HT1080 (cell line): ENCODE measurements at regions not wholly inside any gene's neighbourhood (a gene's known extent, or its start where the extent isn't known, plus 50 kb on each side); places are given as distances from the start of the nearest gene placed in this dataset.

Experiments used
- DNase-seq: peaks from one replicate; pipeline ENCODE4 v3.0.0-alpha.2; 2015; ENCODE audit warnings: low read depth

DNA sequence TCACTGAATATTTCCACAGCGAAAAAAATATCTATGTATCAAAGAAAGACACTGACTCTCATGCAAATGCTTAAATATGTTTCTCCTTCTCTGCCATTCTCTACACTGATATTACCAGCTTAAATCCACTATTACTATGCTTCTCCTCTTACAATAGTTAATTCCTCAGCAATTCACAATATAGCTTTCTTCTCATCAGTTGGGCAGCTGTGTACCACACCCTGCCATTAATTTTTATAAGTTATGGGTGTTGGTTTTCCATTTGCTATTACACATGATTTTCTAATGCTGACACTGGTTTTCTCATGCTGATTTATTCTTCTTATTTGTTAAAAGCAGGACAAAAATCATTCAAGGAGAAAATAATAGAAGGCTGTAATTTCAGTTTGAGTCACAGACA, 251.8 kb downstream of the TBX15 start:
- no peak for DNase-seq

DNA sequence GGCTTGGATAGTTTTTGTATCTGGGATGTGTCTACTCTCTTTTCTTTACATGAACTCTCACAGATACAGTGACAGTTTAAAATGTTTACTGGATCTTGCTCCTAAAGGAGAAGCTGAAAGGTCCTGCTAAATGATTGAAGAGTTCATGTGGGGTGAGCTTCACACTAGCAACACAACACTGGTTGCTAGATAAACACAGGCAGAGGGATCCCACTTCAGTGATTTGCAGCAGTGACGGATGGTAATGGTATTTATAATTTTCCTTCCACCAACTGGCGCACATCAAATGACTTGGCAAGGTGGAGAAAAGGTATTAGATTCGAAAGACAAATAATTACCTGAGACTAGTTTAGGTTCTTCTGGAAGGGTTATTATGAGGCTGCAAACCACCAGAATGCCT, 270.2 kb downstream of the TBX15 start:
- no peak for DNase-seq

DNA sequence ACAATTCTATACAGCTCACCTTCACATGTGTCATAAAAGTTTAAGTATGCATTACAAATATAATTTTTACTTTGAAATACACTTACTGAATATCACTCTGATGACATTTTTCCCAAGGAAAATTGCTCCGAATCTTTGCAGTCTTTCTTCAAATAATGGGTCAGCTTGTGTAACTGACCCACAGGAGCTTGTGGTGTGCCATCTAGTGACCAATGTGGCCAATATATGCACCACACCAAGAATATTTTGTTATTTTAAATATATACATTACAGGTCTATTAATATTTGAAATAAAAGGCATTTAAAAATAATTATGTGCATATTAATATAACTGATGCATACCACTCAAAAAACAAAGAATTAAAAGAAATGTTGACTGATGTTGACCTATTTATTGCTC, 271.4 kb downstream of the TBX15 start:
- no peak for DNase-seq

DNA sequence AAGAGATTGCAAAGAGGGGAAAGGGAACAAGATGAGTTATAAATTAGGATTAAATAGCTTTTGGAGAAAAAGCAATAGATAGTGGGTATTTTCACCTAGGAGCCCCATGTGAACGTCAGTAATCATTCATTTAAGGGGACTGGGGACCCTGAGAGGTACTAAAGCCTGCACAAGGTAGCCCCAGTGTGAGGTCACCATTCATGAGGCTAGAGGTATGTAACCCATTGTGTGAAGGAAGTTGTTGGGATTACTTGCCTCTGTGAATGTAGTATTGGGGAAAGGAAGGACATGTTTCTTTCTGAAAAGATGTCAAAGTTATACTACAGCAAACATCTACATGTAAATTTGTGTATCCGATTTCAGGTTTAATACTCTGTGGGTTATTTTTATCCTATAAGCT, 276.8 kb downstream of the TBX15 start:
- DNase-seq = no peak

DNA sequence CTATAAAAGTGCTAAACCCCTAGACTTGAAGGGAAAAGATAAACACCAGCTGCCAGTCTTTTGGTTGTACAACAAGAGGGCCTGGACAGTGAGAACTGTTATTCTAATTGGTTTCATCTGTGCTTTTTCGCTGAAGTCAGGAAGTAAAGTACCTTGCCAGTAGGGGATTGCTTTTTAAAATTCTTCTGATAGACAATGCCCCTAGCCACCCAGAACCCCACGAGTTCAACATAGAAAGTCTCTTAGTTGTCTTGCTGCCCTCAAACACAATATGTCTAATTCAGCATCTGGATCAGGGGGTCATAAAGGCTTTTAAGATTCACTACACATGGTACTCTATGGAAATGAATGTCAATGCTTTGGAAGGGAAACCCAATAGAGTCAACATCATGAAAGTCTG, 289.2 kb downstream of the TBX15 start:
- DNase-seq = no peak

DNA sequence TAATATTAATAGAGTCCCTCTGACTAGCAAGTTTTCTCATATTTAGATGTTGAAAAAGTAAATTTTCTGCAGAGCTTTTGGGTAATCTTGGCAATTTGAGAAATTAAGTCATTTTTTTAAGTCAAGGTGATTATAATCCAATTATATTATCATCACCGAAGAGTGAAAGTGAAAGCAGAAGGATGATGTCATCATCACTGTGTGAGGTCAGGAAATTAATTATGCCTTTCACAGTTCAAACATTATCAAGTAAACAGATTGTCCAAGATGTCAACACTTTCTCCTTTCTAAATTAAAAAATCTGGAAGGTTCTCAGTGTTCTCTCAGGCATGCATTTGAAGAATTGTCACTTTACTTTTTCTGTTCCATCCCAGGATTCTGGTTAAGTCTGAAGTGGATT, 296.0 kb downstream of the TBX15 start:
- DNase-seq = no peak

DNA sequence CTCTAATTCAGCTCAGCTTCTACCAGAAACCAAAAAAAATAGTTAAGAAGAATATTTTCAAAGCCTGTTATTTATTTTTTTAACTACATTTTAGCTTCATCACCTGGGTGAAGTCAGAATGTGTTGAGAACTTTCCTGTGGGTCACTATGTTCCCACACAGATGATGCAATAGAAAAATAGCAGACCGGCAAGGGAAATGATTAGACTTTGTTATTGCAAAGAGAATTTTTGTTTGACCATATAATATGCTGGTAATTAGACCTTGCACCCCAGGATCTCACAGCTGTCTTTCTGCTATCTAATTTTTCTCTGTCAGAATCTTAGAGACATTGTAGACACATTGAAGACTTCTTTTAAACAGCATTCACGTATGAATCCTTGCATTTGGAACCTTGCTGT, 299.3 kb downstream of the TBX15 start:
- no peak for DNase-seq

DNA sequence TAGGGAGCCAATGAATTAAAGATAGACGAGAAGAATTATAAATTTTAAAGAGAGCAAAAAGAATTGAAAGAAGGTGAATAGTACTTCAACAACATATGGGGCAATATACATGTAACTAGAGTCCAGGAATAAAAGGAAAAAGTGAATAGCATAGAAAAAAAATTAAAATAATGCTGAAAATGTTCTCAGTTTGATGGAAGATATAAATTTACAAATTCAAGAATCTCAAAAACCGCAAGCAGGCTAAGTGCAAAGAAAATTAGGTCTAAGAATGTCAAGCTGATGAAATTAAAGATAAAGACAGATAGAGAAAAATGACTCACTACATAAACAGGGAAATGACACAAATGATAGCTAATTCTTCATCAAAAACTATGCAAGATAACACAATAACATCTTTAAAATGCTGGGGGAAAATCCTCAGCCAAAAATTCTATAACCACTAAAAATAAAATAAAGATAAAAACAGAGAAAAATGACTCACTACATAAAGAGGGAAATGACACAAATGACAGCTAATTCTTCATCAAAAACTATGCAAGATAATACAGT, 326.3 kb downstream of the TBX15 start:
- DNase-seq = peak; percentile 2

DNA sequence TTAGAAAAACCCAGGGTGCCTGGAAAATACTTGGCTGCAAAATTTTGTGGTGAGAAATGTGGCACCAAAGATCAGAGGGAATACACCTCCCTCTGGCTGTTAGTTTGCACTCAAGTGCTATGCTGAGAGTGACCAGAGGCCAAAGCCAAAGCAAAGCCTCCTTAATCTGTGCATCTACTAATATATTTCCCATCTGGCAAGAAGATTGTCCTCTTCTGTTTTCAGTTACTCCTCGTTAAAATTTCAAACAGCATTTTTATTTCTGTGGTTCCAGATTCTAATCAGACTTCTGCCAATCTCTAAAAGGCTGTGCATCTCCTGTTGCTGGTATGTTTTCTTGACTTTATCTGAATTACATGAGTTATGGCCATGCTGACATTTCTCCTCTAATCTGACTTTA, 327.4 kb downstream of the TBX15 start:
- no peak for DNase-seq

DNA sequence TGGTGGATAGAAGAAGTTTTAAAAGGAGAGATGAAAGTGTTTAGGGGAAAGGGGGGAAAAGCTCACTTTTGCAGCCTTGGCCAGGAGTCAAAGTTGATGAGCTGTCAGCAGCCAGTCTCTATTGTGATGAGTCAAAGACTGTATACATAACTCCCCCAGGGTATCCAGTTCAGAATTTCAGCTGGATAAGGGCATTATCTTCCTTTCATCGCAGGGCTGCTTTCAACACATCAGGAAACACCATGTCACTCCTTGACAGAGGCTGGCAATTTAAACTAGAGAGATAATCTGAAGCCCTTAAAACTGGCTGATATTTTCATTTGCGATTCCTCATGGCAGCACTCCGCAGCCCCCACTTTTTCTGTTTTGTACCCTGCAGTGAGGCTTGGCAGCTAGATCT, 328.5 kb downstream of the TBX15 start:
- peak; percentile 20 for DNase-seq

DNA sequence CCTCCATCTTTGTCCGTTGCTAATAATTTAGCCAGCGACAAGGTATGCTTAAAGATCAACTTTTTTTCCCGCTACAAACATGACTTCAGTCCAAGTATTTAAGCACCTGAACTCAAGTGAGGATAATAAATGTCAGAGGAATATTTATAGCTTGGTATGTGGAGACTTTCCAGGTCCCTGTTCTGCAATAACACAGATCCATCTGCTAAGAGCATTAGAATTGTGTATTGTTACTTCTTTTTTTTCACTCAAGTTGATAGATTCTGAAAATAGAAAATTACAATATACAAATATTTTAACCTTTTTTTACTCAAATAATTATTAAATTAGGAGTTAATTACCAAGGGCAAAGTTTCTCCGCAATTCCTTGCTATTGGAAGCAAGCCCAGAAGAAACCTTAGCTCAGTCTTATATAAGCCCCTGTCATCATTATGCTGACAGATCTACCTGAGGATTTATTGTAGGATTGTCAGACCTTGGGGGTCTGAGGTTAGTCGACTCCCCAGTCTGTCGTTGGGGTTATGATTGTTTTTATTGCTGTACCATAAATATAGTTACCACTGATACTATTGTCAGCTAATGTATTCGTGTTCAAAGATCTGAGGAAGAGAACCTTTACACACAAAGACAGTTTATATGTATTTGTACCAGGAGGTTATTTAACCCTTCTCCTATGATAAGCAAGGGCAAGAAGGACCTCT, 337.9 kb downstream of the TBX15 start:
- no peak for DNase-seq

DNA sequence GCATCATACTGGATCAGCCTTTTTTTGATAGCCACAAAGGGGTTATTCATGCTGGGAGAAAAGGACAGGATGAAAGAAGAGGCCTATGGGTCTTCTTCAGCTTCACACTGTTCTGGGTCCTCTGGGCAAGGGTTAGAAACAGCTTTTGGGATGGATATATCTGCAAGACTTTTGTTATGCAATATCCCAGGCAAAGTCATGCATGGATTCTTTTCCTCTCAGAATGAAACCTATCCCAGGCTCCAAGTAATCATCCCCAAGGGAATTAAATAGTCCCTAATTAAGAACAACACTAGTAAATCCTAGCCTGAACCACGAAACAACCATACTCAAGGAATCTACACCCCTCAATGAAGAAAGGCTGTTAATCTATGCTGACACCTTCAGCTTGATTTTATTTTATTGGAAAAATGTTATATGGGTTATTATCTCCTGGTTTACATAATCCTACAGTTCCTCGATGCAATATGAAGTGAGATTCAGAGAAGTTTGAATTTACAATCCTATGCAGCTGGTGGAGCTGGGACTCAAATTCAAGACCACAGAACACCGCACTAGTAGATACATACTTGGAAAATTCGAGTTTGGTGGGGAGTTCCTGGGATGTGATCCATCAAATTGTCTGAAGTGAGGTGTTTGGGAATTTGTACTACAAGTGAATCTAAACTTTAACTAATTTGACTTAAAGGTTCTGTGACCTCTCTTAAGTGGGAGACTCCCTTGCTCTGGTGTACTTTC, 338.6 kb downstream of the TBX15 start:
- no peak for DNase-seq

DNA sequence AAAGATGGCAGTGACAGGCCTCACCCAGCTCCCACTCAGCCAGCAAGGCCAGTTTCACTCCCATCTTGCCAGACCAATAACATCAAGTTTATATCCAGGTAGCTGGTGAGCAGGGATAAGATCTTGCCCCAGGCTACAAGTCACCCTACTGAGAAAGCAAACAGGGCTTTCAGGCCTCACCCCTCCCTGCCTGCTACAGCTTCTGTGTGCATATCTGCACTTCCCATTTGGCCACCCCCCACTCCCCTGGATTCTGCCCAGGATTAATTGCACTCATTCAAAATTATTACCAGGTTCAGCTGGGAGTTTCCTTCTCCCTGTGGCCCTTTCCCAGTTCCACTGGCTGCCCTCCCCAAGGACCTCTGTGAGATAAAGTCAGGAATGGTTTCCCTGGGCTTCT, 352.1 kb downstream of the TBX15 start:
- DNase-seq = no peak

DNA sequence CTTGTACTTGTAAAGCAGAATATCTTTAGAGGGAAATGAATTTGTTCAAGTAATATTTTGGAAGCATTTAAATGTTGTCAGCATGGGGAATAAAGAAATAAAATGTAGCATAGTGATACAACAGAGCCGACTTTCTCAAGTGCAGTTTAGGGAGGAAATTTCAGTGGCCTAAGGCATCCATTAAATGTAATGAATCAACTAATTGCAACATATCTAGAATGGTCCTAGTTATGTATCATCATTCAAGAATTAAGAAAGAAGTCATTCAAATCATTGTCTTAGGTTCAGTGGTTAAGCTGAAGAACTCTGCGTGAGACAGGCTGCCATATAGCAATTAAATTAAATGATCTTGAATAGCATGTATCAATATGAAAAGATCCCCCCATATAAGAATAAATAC, 360.7 kb downstream of the TBX15 start:
- DNase-seq = no peak

DNA sequence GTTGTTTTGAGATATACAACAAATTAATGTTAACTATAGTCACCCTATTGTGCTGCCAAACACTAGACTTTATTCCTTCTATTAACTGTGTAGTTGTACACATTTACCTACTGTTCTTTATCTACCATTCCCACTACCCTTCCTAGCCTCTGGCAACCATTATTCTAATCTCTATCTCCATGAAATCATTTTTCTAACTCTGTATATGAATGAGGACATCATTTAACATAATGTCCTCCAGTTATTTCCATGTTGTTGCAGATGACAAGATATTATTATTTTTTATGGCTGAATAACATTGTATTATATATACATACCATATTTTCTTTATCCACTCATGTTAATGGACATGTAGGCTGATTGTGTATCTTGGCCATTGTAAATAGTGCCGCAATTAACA, 366.3 kb downstream of the TBX15 start:
- DNase-seq = no peak

DNA sequence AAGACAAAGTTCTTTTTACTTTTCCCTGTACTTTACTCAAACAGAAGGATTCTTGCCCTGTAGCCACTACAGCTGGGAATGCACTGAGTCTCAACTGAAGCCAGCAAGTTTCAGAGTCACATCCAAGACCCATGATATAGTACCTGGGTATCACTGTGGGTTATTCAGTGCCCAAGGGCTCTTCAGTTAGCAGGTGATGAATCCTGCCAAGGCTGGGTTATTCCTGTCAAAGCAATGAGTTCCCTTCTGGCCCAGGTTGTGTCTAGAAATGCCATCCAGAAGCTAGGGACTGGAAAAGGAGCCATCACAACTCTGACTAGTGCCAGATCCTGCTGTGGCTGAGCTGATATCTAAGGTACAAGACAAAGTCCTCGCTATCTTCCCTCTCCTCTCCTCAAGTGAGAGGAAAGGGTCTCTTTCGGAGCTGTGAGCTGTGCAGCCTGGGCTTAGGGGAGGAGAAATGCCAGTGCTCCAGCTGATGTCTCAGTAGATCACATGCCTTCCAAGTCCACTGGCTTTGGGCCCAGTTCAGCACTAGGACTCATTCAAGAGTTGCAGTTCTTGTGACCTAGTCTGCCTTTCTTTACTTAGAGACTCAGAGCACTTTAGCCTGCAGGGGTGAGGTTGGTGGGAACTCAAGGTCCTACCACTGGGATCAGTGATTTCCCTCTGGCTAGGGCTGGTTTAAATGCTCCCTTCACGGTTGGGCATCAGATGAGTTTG, 369.4 kb downstream of the TBX15 start:
- DNase-seq = no peak

DNA sequence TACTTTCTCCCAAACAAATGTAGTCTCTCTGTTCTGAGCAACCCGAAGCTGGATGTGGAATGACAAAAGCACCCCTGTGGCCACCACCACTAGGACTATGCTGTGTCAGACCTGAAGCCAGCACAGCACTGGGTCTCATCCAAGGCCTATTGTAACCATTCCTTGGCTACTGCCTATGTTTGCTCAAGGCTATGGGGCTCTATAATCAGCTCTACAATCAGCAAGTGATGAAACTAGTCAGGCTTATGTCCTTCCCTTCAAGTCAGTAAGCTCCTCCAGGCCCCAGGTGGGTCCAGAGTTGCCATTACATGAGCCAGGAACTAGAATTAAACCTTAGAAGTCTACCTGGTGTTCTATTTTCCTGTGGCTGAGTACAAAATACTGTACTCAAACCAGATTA, 370.2 kb downstream of the TBX15 start:
- no peak for DNase-seq

DNA sequence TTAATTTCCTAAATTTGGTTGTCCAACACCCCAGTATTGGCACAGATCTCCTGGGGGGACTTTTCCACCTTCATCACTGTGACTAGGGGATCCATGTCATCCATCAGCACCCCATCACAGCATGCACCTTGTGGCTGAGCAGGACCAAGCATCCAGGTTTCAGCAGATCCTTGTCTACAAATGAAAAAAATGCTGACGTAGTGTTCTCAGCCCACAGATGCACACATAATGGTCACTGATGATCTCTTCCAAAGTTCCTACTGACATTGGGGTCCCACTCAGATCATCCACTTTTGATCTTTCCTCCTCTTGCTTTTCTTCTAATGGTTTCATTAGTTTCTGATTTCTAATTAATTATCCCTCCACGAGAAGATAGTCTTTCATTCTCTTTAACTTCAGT, 373.1 kb downstream of the TBX15 start:
- no peak for DNase-seq

DNA sequence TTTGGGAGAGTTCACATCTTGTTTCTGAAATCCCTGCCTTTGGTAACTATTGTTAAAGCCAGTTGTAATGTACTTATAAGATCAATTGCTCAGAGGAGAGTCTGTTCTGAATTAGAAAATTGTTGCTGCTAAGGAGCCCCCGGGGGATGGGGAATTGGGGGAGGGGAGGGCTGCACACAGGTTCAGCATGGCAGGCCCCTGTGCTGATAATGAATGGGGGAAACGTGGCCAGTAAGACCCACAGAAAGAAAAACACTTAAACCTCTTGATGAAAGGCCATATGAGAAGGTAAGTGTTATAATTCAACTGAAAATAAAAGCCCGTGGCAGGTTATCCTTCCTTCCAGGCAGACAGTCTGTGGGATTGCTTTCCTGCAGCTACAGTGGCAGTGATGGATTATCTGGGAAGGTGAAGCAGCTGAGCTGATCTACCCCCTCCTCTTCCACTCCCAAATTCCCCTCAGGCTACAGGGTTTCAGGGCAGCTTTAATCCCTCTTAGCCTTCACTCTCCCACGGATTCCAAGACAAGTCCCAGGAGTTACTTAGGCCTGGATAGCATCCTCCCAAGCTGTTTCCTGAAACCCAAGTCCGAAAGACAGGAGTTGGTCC, 398.8 kb downstream of the TBX15 start:
- DNase-seq = no peak

DNA sequence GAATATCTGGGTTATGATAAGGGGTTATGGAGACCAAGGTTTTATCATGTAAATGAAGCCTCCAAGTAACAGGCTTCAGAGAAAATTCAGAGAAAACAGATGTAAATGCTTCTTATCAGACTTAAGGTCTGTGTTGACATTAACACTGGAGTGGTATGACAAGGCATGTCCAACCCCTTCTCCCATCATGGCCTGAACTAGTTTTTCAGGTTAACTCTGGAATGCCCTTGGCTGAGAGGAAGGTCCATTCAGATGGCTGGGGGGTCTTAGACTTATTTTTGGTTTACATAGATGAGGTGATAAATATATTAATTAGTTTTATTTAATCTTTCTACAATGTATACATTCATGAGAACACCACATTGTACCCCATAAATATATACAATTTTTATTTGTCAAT, 399.6 kb downstream of the TBX15 start:
- no peak for DNase-seq

DNA sequence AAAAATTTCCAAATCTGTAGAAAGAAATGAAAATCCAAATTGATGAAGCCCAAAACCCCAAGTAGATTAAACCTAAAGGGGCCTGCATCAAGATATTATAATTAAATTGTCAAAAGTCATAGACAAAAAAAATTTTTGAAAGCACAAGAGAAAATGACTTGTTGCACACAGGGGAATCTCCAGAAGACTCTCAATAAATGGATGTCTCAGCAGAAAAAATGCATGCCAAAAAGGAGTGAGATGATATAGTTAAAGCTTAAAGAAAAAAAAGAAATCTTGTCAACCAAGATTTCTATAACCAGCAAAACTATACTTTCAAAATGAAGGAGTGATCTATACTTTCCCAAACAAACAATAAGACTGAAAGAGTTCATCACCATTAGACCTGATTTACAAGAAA, 393.2 kb upstream of the SPAG17 start:
- no peak for DNase-seq

DNA sequence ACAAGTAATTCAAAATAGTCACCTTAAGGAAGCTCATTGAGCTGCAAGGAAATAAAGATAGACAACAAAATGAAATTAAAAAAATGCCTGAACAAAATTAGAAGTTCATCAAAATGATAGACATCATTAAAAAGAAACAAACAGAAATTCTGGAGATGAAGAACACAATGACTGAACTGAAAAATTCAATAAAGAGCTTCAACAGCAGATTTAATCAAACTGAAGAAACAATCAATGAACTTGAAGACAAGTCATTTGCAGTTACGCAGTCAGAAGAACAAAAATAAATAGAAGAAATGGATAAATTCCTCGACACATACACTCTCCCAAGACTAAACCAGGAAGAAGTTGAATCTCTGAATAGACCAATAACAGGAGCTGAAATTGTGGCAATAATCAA, 390.0 kb upstream of the SPAG17 start:
- DNase-seq = no peak
